Liver (tissue), 7 donors: ENCODE measurements at regions not wholly inside any gene's neighbourhood (a gene's known extent, or its start where the extent isn't known, plus 50 kb on each side); places are given as distances from the start of the nearest gene placed in this dataset.

Experiments
- DNase-seq: peaks from one replicate; pipeline ENCODE4 v3.0.0-alpha.2; 2017; ENCODE audit warnings: low spot score
- H3K27ac ChIP-seq, 2 donors: one replicate each; pipeline ENCODE4 v1.7.0; 2013; ENCODE audit warnings: inconsistent platforms in 2 of 2, low read length in 2 of 2, control low read depth in 1 of 2, low read depth in 1 of 2, mild to moderate bottlenecking in 1 of 2
- H3K27me3 ChIP-seq, 4 donors: one replicate each; pipeline versions ENCODE4 v1.6.1 to v1.7.0; 2013; ENCODE audit warnings: low read length in 3 of 4, inconsistent platforms in 1 of 4, mild to moderate bottlenecking in 1 of 4, moderate library complexity in 1 of 4; ENCODE audit not compliant: control insufficient read depth in 4 of 4, insufficient read depth in 4 of 4
- H3K36me3 ChIP-seq, 4 donors: one replicate each; pipeline versions ENCODE4 v1.6.1 to v1.7.0; 2013; ENCODE audit warnings: low read length in 3 of 4, mild to moderate bottlenecking in 3 of 4, low read depth in 1 of 4, moderate library complexity in 1 of 4; ENCODE audit not compliant: control insufficient read depth in 4 of 4, insufficient read depth in 3 of 4
- H3K4me1 ChIP-seq, 4 donors: one replicate each; pipeline versions ENCODE4 v1.6.1 to v1.7.0; 2013; ENCODE audit warnings: low read length in 3 of 4, mild to moderate bottlenecking in 3 of 4, moderate library complexity in 1 of 4; ENCODE audit not compliant: control insufficient read depth in 4 of 4, insufficient read depth in 4 of 4
- H3K4me3 ChIP-seq, 3 donors: one replicate each; pipeline versions ENCODE4 v1.6.1 to v1.7.0; 2013; ENCODE audit warnings: low read length in 3 of 3, control low read depth in 1 of 3, low read depth in 1 of 3, mild to moderate bottlenecking in 1 of 3
- H3K9ac ChIP-seq, 2 donors: one replicate each; pipeline ENCODE4 v1.7.0; 2013; ENCODE audit warnings: low read length in 2 of 2, mild to moderate bottlenecking in 2 of 2, moderate library complexity in 2 of 2, control low read depth in 1 of 2, low read depth in 1 of 2
- H3K9me3 ChIP-seq, 4 donors: one replicate each; pipeline versions ENCODE4 v1.6.1 to v1.7.0; 2013; ENCODE audit warnings: low read length in 3 of 4; ENCODE audit not compliant: control insufficient read depth in 4 of 4
- EGR1 ChIP-seq, 2 donors: IDR thresholded peaks; 2 replicates each; pipeline ENCODE4 v1.6.1; 2016 to 2018; ENCODE audit warnings: antibody characterized with exemption in 2 of 2, low read depth in 2 of 2
- FOXA1 ChIP-seq: IDR thresholded peaks from 2 replicates; pipeline ENCODE4 v1.6.1; 2016; ENCODE audit warnings: antibody characterized with exemption
- FOXA2 ChIP-seq: IDR thresholded peaks from 2 replicates; pipeline ENCODE4 v1.6.1; 2016; ENCODE audit warnings: antibody characterized with exemption
- GABPA ChIP-seq, 2 donors: IDR thresholded peaks in 1 of 2; conservative IDR thresholded peaks in 1 of 2; 2 replicates each; pipeline ENCODE4 v1.6.1; 2016; ENCODE audit warnings: antibody characterized with exemption in 2 of 2, mild to moderate bottlenecking in 1 of 2, moderate library complexity in 1 of 2
- HNF4A ChIP-seq, 2 donors: conservative IDR thresholded peaks; 2 replicates each; pipeline ENCODE4 v1.6.1; 2016; ENCODE audit warnings: antibody characterized with exemption in 2 of 2, mild to moderate bottlenecking in 2 of 2
- HNF4G ChIP-seq: IDR thresholded peaks from 2 replicates; pipeline ENCODE4 v1.6.1; 2016; ENCODE audit warnings: antibody characterized with exemption
- JUND ChIP-seq, 2 donors: IDR thresholded peaks; 2 replicates each; pipeline ENCODE4 v1.6.1; 2016; ENCODE audit warnings: antibody characterized with exemption in 2 of 2
- NR2F2 ChIP-seq: IDR thresholded peaks from 2 replicates; pipeline ENCODE4 v1.6.1; 2016; ENCODE audit warnings: antibody characterized with exemption
- RAD21 ChIP-seq, 2 donors: IDR thresholded peaks; 2 replicates each; pipeline ENCODE4 v1.6.1; 2016; ENCODE audit warnings: antibody characterized with exemption in 2 of 2, mild to moderate bottlenecking in 2 of 2
- RXRA ChIP-seq, 2 donors: IDR thresholded peaks; 2 replicates each; pipeline ENCODE4 v1.6.1; 2017 to 2018; ENCODE audit warnings: antibody characterized with exemption in 2 of 2, mild to moderate bottlenecking in 1 of 2
- SP1 ChIP-seq: IDR thresholded peaks from 2 replicates; pipeline ENCODE4 v1.6.1; 2018; ENCODE audit warnings: antibody characterized with exemption, mild to moderate bottlenecking
- TAF1 ChIP-seq: conservative IDR thresholded peaks from 2 replicates; pipeline ENCODE4 v1.6.1; 2016; ENCODE audit warnings: antibody characterized with exemption, mild to moderate bottlenecking
- YY1 ChIP-seq: IDR thresholded peaks from 2 replicates; pipeline ENCODE4 v1.6.1; 2016; ENCODE audit warnings: antibody characterized with exemption, mild to moderate bottlenecking
- TF ChIP-seq, protein P1 (sequence below): IDR thresholded peaks from 2 replicates; pipeline ENCODE4 v1.6.1; 2016; ENCODE audit warnings: antibody characterized with exemption, mild to moderate bottlenecking
- TF ChIP-seq, protein P2 (sequence below): IDR thresholded peaks from 2 replicates; pipeline ENCODE4 v1.6.1; 2016; ENCODE audit warnings: antibody characterized with exemption
- TF ChIP-seq, protein P3 (sequence below): IDR thresholded peaks from 2 replicates; pipeline ENCODE4 v1.6.1; 2016; ENCODE audit warnings: antibody characterized with exemption
- TF ChIP-seq, protein P4 (sequence below): IDR thresholded peaks from 2 replicates; pipeline ENCODE4 v1.6.1; 2016; ENCODE audit warnings: antibody characterized with exemption
- TF ChIP-seq, protein P5 (sequence below): fragments of 150-350 bp; IDR thresholded peaks from 2 replicates; pipeline ENCODE4 v1.5.1; 2017; ENCODE audit warnings: improper control_type of control experiment, low read depth, low read length; ENCODE audit not compliant: missing input control
- donor health status: healthy.
- donor health status: healthy.
- donor health status: healthy.
- donor health status: healthy.

DNA sequence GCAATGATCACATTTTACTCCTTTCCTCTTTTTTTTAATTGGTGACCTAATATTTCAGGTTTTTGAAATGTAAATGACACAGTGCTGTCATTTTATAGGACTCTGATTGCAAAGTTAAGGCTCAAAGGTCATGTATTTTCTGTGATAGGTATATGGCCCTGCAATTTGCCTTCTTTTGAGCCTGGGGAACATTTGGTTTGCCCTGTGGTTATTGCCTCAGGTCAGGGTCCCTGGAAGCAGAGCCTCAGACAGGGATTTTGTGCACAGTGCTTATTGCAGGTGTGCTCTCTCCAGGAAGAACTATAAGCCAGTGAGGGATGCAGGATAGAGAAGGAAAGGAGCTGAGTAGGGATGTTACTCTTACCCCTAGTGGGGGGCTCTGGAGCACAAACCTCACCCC, 229.3 kb upstream of the ECI2 start:
- H3K36me3 ChIP-seq: no peaks in the 10 kb centered on the region
- H3K4me3 ChIP-seq: no peak overlapping the region
- H3K9me3 ChIP-seq: peaks cover 0 to 5% (median 0%) of the 10 kb centered on the region in 4 donors
- H3K4me1 ChIP-seq: no peaks in the 10 kb centered on the region
- no peak overlapping the region for H3K9ac ChIP-seq
- no peak for DNase-seq
- no peak for TF ChIP-seq TAF1
- TF ChIP-seq, protein P1, sequence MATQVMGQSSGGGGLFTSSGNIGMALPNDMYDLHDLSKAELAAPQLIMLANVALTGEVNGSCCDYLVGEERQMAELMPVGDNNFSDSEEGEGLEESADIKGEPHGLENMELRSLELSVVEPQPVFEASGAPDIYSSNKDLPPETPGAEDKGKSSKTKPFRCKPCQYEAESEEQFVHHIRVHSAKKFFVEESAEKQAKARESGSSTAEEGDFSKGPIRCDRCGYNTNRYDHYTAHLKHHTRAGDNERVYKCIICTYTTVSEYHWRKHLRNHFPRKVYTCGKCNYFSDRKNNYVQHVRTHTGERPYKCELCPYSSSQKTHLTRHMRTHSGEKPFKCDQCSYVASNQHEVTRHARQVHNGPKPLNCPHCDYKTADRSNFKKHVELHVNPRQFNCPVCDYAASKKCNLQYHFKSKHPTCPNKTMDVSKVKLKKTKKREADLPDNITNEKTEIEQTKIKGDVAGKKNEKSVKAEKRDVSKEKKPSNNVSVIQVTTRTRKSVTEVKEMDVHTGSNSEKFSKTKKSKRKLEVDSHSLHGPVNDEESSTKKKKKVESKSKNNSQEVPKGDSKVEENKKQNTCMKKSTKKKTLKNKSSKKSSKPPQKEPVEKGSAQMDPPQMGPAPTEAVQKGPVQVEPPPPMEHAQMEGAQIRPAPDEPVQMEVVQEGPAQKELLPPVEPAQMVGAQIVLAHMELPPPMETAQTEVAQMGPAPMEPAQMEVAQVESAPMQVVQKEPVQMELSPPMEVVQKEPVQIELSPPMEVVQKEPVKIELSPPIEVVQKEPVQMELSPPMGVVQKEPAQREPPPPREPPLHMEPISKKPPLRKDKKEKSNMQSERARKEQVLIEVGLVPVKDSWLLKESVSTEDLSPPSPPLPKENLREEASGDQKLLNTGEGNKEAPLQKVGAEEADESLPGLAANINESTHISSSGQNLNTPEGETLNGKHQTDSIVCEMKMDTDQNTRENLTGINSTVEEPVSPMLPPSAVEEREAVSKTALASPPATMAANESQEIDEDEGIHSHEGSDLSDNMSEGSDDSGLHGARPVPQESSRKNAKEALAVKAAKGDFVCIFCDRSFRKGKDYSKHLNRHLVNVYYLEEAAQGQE: no peak
- no peak for TF ChIP-seq FOXA2
- no peak for TF ChIP-seq YY1
- no peak for TF ChIP-seq NR2F2
- TF ChIP-seq RAD21 (IDR thresholded peaks at IDR 0.05): no peak
- TF ChIP-seq HNF4G: no peak
- TF ChIP-seq RXRA (IDR thresholded peaks at IDR 0.05): no peak
- TF ChIP-seq, protein P2, sequence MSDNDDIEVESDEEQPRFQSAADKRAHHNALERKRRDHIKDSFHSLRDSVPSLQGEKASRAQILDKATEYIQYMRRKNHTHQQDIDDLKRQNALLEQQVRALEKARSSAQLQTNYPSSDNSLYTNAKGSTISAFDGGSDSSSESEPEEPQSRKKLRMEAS: no peak
- TF ChIP-seq, protein P3, sequence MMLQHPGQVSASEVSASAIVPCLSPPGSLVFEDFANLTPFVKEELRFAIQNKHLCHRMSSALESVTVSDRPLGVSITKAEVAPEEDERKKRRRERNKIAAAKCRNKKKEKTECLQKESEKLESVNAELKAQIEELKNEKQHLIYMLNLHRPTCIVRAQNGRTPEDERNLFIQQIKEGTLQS: no peak
- no peak for TF ChIP-seq EGR1 (IDR thresholded peaks at IDR 0.05; ENCODE audit: low read depth in 2 of 2)
- TF ChIP-seq FOXA1: no peak
- TF ChIP-seq JUND (IDR thresholded peaks at IDR 0.05): no peak
- TF ChIP-seq SP1: no peak
- TF ChIP-seq, protein P4, sequence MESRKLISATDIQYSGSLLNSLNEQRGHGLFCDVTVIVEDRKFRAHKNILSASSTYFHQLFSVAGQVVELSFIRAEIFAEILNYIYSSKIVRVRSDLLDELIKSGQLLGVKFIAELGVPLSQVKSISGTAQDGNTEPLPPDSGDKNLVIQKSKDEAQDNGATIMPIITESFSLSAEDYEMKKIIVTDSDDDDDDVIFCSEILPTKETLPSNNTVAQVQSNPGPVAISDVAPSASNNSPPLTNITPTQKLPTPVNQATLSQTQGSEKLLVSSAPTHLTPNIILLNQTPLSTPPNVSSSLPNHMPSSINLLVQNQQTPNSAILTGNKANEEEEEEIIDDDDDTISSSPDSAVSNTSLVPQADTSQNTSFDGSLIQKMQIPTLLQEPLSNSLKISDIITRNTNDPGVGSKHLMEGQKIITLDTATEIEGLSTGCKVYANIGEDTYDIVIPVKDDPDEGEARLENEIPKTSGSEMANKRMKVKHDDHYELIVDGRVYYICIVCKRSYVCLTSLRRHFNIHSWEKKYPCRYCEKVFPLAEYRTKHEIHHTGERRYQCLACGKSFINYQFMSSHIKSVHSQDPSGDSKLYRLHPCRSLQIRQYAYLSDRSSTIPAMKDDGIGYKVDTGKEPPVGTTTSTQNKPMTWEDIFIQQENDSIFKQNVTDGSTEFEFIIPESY: no peak
- TF ChIP-seq, protein P5, sequence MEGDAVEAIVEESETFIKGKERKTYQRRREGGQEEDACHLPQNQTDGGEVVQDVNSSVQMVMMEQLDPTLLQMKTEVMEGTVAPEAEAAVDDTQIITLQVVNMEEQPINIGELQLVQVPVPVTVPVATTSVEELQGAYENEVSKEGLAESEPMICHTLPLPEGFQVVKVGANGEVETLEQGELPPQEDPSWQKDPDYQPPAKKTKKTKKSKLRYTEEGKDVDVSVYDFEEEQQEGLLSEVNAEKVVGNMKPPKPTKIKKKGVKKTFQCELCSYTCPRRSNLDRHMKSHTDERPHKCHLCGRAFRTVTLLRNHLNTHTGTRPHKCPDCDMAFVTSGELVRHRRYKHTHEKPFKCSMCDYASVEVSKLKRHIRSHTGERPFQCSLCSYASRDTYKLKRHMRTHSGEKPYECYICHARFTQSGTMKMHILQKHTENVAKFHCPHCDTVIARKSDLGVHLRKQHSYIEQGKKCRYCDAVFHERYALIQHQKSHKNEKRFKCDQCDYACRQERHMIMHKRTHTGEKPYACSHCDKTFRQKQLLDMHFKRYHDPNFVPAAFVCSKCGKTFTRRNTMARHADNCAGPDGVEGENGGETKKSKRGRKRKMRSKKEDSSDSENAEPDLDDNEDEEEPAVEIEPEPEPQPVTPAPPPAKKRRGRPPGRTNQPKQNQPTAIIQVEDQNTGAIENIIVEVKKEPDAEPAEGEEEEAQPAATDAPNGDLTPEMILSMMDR: no peak
- no peak for TF ChIP-seq HNF4A (conservative IDR thresholded peaks at IDR 0.05)
- TF ChIP-seq GABPA (IDR thresholded peaks at IDR 0.05 in 1 of 2, conservative IDR thresholded peaks at IDR 0.05 in 1 of 2): no peak
- no peaks in the 10 kb centered on the region for H3K27me3 ChIP-seq
- no peak overlapping the region for H3K27ac ChIP-seq

DNA sequence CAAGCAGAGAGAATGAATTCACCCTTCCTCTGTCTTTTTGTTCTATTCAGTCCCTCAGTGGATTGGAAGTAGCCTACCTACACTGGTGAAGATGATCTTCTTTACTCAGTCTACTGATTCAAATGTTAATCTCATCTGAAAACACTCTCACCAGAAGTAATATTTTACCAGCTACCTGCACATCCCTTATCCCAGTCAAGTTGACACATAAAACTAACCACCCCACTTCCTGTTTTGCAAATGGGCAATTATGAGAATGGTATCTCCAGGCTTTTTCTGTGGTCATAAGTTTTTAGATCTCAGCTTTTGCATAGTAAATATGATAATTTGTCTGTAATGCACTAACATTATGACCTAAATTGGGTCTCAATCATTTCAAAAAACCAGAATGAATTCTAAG, 228.8 kb upstream of the ECI2 start:
- Histone ChIP-seq H3K27ac (no peak overlapping the region), H3K9me3 (peaks cover 0 to 2% (median 0%) of the 10 kb centered on the region in 4 donors), H3K9ac (no peak overlapping the region), H3K36me3 (no peaks in the 10 kb centered on the region), H3K4me1 (no peaks in the 10 kb centered on the region), H3K4me3 (no peak overlapping the region), H3K27me3 (no peaks in the 10 kb centered on the region)
- DNase-seq: no peak
- TF ChIP-seq NR2F2 (no peak), SP1 (no peak), TAF1 (no peak), GABPA (IDR thresholded peaks at IDR 0.05 in 1 of 2, conservative IDR thresholded peaks at IDR 0.05 in 1 of 2) (no peak), EGR1 (IDR thresholded peaks at IDR 0.05; ENCODE audit: low read depth in 2 of 2) (no peak), RAD21 (IDR thresholded peaks at IDR 0.05) (no peak), FOXA1 (no peak)
- TF ChIP-seq, protein P4: no peak
- TF ChIP-seq, protein P3: no peak
- TF ChIP-seq, protein P1: no peak
